Activated CD4-positive, alpha-beta T cell treated with anti-CD3 and anti-CD28 coated beads for 24 hours (primary cell): ENCODE measurements at regions not wholly inside any gene's neighbourhood (a gene's known extent, or its start where the extent isn't known, plus 50 kb on each side); places are given as distances from the start of the nearest gene placed in this dataset.

Source experiments
- DNase-seq, 2 donors: peaks; one replicate each; pipeline ENCODE4 v3.0.0-alpha.2; 2020; ENCODE audit warnings: low read depth in 2 of 2

GRCh38 chr6:98136333-98136732, 698.0 kb upstream of the POU3F2 start:
- DNase-seq: no peak

DNA sequence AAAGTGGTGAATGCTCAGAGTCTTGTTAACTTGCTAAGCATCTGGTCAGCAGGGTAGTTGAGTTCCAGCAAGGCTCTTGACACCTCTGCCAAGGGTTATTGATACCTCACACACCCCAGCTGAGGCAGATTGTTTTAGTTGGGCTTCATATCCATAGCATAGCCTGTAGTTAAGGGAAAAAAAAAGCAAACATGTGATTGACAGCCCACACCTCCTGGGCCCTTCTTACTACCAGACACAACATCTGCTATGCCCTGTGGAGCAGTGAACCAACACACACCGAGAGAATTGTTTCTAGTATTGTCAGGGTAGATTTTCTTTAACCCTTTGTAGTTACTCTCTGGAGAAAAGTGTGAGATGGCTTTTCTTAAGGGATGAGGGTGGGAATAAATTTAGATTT, 697.0 kb upstream of the POU3F2 start:
- DNase-seq: no peak

DNA sequence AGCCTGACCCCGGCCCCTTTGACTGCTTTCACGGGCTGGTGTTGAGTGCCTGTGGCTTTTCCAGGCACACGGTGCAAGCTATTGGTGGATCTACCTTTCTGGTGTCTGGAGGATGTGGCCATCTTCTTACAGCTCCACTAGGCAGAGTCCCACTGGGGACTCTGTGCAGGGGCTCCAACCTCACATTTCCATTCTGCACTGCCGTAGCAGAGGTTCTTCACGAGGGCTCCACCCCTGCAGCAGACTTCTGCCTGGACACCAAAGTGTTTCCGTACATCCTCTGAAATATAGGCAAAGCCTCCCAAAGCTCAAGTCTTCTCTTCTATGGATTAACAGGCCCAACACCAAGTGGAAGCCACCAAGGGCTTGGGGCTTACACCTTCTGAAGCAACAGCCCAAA, 691.5 kb upstream of the POU3F2 start:
- DNase-seq: no peak

GRCh38 chr6:98146656-98147055, 687.7 kb upstream of the POU3F2 start:
- no peak for DNase-seq

GRCh38 chr6:98156580-98156979, 677.8 kb upstream of the POU3F2 start:
- no peak for DNase-seq

DNA sequence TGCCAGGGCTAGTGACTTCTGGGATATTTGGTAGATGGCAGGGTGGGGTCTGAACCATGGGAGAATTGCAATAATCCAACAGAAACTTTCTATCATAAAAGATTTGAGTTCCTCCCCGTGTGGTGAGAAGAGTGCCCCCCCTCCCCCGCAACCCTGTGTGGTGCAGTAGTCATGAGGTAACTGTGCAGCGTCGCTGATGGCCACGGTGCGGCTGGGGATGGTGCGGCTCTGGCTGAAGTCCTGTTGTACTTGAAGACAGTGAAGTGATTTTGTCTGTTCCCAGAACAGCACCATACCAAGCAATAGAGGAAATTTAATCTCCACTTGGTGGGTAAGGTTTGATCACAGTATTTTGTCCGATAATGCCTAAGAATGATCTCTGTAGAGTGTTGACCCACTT, 654.8 kb upstream of the POU3F2 start:
- no peak for DNase-seq

DNA sequence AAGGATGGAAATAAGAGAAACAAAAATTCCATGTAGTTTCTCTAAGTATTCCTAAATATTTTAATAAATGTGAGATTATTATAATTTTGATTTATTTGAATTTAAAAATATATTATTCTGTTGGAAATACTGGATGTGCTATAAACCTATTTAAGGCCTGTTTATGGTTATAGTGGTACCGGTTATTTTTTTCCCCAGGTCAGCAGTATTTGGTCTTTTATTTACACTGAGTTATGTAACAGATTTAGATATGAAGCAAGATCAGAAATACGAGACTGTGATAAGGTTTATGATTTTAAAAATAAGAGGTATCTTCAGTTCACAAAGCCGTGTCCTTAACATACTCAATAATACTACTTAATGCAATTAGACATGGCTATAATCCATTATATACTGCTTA, 634.3 kb upstream of the POU3F2 start:
- no peak for DNase-seq

- DNase-seq: no peak
Measured at GRCh38 chr6:98203170-98203806, 631.1 kb upstream of the POU3F2 start.

- DNase-seq: no peak
Measured at GRCh38 chr6:98212468-98212867, 621.9 kb upstream of the POU3F2 start.

- DNase-seq: no peak
Measured at GRCh38 chr6:98215531-98215930, 618.8 kb upstream of the POU3F2 start.

GRCh38 chr6:98230250-98230649, 604.1 kb upstream of the POU3F2 start:
- no peak for DNase-seq

GRCh38 chr6:98239057-98239456, 595.3 kb upstream of the POU3F2 start:
- no peak for DNase-seq

DNA sequence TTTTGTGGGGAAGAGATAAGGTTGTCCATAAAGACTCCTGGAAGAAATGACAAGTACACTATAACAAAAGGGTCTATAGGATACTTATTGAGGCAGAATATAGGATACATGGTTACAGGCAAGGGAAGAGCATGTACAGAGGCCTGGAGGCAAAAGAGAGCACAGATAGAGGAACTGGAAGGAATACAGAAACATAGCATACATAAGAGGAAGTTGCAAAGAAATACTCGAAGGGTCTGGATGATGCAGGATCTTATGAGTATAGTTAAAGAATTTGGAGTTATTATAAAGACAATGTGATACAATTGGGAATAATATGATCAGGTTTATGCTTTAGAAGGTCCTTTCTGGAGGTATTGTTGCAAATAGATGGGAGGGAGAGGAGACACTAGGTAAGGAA, 592.7 kb upstream of the POU3F2 start:
- DNase-seq: no peak

GRCh38 chr6:98254624-98255023, 579.8 kb upstream of the POU3F2 start:
- no peak for DNase-seq

- no peak for DNase-seq
Measured at GRCh38 chr6:98260382-98260781, 574.0 kb upstream of the POU3F2 start.

GRCh38 chr6:98272060-98272459, 562.3 kb upstream of the POU3F2 start:
- no peak for DNase-seq

DNA sequence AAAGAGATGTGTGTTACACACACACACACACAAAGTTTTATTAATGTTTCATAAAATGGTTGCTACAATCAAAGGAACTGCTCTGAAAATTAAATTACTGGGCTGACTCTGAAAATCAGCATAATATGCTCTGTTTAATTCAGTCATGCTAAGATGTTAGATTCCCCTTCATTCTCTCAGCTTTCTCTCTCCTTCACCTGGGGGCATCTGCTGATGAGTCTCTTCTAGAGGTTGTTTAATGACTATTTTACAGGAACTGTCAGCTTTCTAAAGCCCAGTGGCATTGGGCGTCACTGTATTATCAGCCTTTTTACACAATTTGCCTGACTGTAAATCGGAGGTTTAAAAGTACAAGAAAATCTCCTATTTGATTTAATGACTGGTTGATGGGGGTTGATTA, 559.7 kb upstream of the POU3F2 start:
- DNase-seq: no peak

GRCh38 chr6:98280492-98280891, 553.9 kb upstream of the POU3F2 start:
- no peak for DNase-seq

DNA sequence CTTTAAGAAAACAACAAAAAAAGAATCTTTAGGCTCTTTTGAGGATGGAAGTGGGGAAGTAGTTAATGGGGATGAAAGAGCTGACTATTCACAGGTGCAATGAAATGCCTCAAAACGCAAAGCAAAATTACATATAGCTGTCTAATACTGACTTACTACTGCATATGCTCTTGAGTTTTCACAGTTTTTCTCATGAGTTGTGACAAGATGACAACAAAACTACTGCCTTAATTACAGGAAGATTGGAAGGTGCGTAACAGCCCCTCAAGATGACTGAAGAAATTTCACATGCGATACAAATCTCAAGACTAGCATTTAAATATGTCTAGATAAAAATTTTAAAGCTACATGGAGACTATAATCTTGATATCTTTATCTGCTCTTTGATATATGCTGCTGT, 547.8 kb upstream of the POU3F2 start:
- no peak for DNase-seq

DNA sequence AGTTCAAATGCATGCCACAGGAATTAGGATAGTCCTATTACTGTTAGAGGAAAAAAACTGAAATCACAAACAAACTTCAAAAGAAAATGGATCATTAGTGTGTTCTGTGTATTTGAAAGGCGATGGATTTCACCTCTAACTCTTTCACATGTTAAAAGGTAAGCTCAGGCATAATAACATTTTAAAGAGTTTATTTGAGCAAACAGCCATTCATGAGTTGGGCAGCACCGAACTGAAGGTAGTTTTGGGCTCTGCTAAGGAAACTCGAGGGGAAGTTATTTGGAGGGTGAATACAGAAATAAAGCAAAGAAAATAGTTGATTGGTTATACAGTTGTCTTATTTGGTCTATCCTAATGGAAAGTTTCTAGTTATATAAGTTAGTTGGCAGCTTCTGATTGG, 546.5 kb upstream of the POU3F2 start:
- DNase-seq: no peak

GRCh38 chr6:98292810-98293209, 541.6 kb upstream of the POU3F2 start:
- DNase-seq: no peak

GRCh38 chr6:98295515-98296175, 538.7 kb upstream of the POU3F2 start:
- no peak for DNase-seq

DNA sequence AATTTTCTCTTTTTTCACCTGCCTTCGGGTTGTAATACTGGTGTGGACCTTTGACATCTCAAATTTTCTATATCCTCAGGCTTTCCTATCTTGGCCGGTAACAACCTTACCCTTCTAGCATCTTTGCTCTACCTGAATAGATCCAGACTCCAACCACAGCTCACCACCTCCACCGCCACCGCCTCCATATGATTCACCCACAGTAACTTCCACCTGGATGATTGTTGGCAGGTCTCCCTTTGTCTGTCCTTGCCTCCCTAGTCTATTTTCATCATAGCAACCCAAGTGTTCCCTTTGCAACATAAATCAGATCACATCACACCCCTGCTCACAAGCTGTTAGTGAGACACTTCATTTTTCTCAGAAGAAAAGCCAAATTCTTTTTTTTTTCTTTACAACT, 525.8 kb upstream of the POU3F2 start:
- DNase-seq: no peak

GRCh38 chr6:98310443-98310842, 523.9 kb upstream of the POU3F2 start:
- no peak for DNase-seq
